GM12878 (cell line): ENCODE measurements at regions not wholly inside any gene's neighbourhood (a gene's known extent, or its start where the extent isn't known, plus 50 kb on each side); places are given as distances from the start of the nearest gene placed in this dataset.

Source experiments
- ATAC-seq: fragments of 200-7000 bp; cut with Tn5 transposase; 3 replicates; pipeline ENCODE4 v1.9.1; 2020; ENCODE audit warnings: mild to moderate bottlenecking, moderate library complexity
- BruUV-seq: library from RNA; stranded (reverse); fragments of 400-500 nt; replicated peaks from 2 replicates; lab custom pipeline; 2021; lab: Mats Ljungman, UMichigan
- CTCF ChIA-PET: fragments of 300-600 bp; sonication (Branson Sonifier 250); formaldehyde crosslinking; extraction: SDS; loops from one replicate; lab custom pipeline; 2021; ENCODE audit warnings: inconsistent platforms; lab: Yijun Ruan, JAX
- POLR2A ChIA-PET: fragments of 350-600 bp; formaldehyde crosslinking; extraction: SDS; loops from one replicate; lab custom pipeline; 2021; ENCODE audit warnings: inconsistent platforms; lab: Charles Lee
- RAD21 ChIA-PET: fragments of 300-600 bp; sonication (Branson Sonifier 250); formaldehyde crosslinking; loops from one replicate; lab custom pipeline; 2023; ENCODE audit warnings: antibody characterized with exemption; ENCODE audit not compliant: unreplicated experiment; lab: Charles Lee
- SMC1A ChIA-PET: fragments of 300-600 bp; sonication (Branson Sonifier 250); formaldehyde crosslinking; loops from one replicate; lab custom pipeline; 2023; ENCODE audit not compliant: unreplicated experiment, uncharacterized antibody; lab: Charles Lee
- DNase-seq: peaks from one replicate; pipeline ENCODE4 v3.0.0-alpha.2; 2011; ENCODE audit warnings: low read depth, low spot score
- FAIRE-seq: peaks from 3 replicates; lab custom pipeline; 2011; peaks lifted over from hg19 to GRCh38; lab: Jason Lieb, UNC
- H2AFZ ChIP-seq: 2 replicates; pipeline ENCODE4 v1.6.0; 2011; ENCODE audit warnings: low read depth, low read length, control low read depth; ENCODE audit not compliant: control insufficient read depth
- H3K27ac ChIP-seq: 2 replicates; pipeline ENCODE4 v1.5.1; 2011; ENCODE audit warnings: control low read depth; ENCODE audit not compliant: control insufficient read depth, insufficient read depth
- H3K27me3 ChIP-seq, 2 experiments: replicated peaks in 1 of 2; 2 replicates each; pipeline versions ENCODE4 v1.6.0 to v1.6.1; 2011; ENCODE audit warnings: low read length in 1 of 2; ENCODE audit not compliant: control insufficient read depth in 2 of 2, insufficient read depth in 2 of 2
- H3K36me3 ChIP-seq, 2 experiments: 2 replicates each; pipeline ENCODE4 v1.5.1; 2011; ENCODE audit warnings: low read length in 1 of 2; ENCODE audit not compliant: control insufficient read depth in 2 of 2, insufficient read depth in 2 of 2
- H3K4me1 ChIP-seq: 2 replicates; pipeline ENCODE4 v1.6.1; 2011; ENCODE audit warnings: mild to moderate bottlenecking, low read length, moderate library complexity, mixed read lengths; ENCODE audit not compliant: control insufficient read depth, insufficient read depth
- H3K4me2 ChIP-seq: 2 replicates; pipeline ENCODE4 v1.6.0; 2011; ENCODE audit warnings: control low read depth; ENCODE audit not compliant: control insufficient read depth, insufficient read depth
- H3K4me3 ChIP-seq: fragments of 200-600 bp; sonication (generic); 2 replicates; pipeline ENCODE4 v1.5.1; 2016
- H3K79me2 ChIP-seq: 2 replicates; pipeline ENCODE4 v1.6.0; 2011; ENCODE audit warnings: low read length; ENCODE audit not compliant: control insufficient read depth, insufficient read depth
- H3K9ac ChIP-seq: 2 replicates; pipeline ENCODE4 v1.8.0; 2011; ENCODE audit warnings: low read length, control low read depth, mixed read lengths; ENCODE audit not compliant: control insufficient read depth, insufficient read depth
- H3K9me3 ChIP-seq: replicated peaks from 3 replicates; pipeline ENCODE4 v1.5.1; 2011; ENCODE audit warnings: mild to moderate bottlenecking, low read length; ENCODE audit not compliant: control insufficient read depth, insufficient read depth
- H4K20me1 ChIP-seq: 2 replicates; pipeline ENCODE4 v1.6.0; 2011; ENCODE audit not compliant: control insufficient read depth, insufficient read depth
- ASH2L ChIP-seq: fragments of 300-600, 200-600 bp; sonication (generic); IDR thresholded peaks from 2 replicates; pipeline ENCODE4 v1.6.1; 2017; ENCODE audit warnings: low read depth, mild to moderate bottlenecking, borderline replicate concordance
- CREB1 ChIP-seq: IDR thresholded peaks from 2 replicates; pipeline ENCODE4 v1.6.1; 2012; ENCODE audit warnings: low read depth, mild to moderate bottlenecking, inconsistent platforms
- E2F4 ChIP-seq: IDR thresholded peaks from 2 replicates; pipeline ENCODE4 v1.6.1; 2012; ENCODE audit warnings: low read depth, low read length, improper control_type of control experiment
- ETV6 ChIP-seq, 2 experiments: fragments of 450-650 bp in 1 of 2; IDR thresholded peaks in 1 of 2; conservative IDR thresholded peaks in 1 of 2; 2 replicates each; pipeline ENCODE4 v1.6.1; 2014; ENCODE audit warnings: antibody characterized with exemption in 1 of 2, borderline replicate concordance in 1 of 2, low read depth in 1 of 2, mild to moderate bottlenecking in 1 of 2, moderate library complexity in 1 of 2
- IKZF1 ChIP-seq: fragments of 450-650 bp; conservative IDR thresholded peaks from 2 replicates; pipeline ENCODE4 v1.6.1; 2017; ENCODE audit warnings: antibody characterized with exemption, mild to moderate bottlenecking
- KAT2A ChIP-seq: conservative IDR thresholded peaks from 2 replicates; pipeline ENCODE4 v1.6.1; 2011; ENCODE audit warnings: low read depth, low read length; ENCODE audit not compliant: control insufficient read depth
- KDM1A ChIP-seq: fragments of 200-600 bp; sonication (generic); IDR thresholded peaks from 2 replicates; pipeline ENCODE4 v1.6.1; 2016; ENCODE audit warnings: borderline replicate concordance
- MEF2A ChIP-seq: IDR thresholded peaks from 2 replicates; pipeline ENCODE4 v1.6.1; 2011; ENCODE audit warnings: low read depth, mild to moderate bottlenecking, low read length, moderate library complexity; ENCODE audit not compliant: insufficient read depth
- NFXL1 ChIP-seq: fragments of 450-650 bp; IDR thresholded peaks from 2 replicates; pipeline ENCODE4 v1.6.1; 2017; ENCODE audit warnings: antibody characterized with exemption, mild to moderate bottlenecking, borderline replicate concordance
- NR2C1 ChIP-seq: fragments of 450-650 bp; IDR thresholded peaks from 2 replicates; pipeline ENCODE4 v1.6.1; 2017; ENCODE audit warnings: antibody characterized with exemption, mild to moderate bottlenecking, moderate library complexity
- RAD51 ChIP-seq: fragments of 450-650 bp; IDR thresholded peaks from 2 replicates; pipeline ENCODE4 v1.6.1; 2016; ENCODE audit warnings: moderate library complexity, mild to moderate bottlenecking, inconsistent platforms
- RELB ChIP-seq: fragments of 450-650 bp; IDR thresholded peaks from 2 replicates; pipeline ENCODE4 v1.6.1; 2017; ENCODE audit warnings: low read depth, mild to moderate bottlenecking, moderate library complexity
- SIN3A ChIP-seq: IDR thresholded peaks from 2 replicates; pipeline ENCODE4 v1.6.1; 2012; ENCODE audit warnings: low read depth, low read length, improper control_type of control experiment
- SMAD5 ChIP-seq: IDR thresholded peaks from 2 replicates; pipeline ENCODE4 v1.6.1; 2016; ENCODE audit warnings: antibody characterized with exemption, low read depth
- SMC3 ChIP-seq: IDR thresholded peaks from 2 replicates; pipeline ENCODE4 v1.6.1; 2011; ENCODE audit warnings: low read length, improper control_type of control experiment, borderline replicate concordance
- SUPT20H ChIP-seq: IDR thresholded peaks from 2 replicates; pipeline ENCODE4 v1.6.1; 2011; ENCODE audit warnings: low read depth, mild to moderate bottlenecking, low read length, moderate library complexity, borderline replicate concordance; ENCODE audit not compliant: control insufficient read depth
- TCF7 ChIP-seq: IDR thresholded peaks from 2 replicates; pipeline ENCODE4 v1.6.1; 2014; ENCODE audit warnings: antibody characterized with exemption, borderline replicate concordance
- ZBTB11 ChIP-seq: fragments of 450-650 bp; formaldehyde crosslinking; IDR thresholded peaks from 2 replicates; pipeline ENCODE4 v1.5.0; 2022; ENCODE audit warnings: mild to moderate bottlenecking, missing genetic modification characterization
- ZNF207 ChIP-seq: fragments of 450-650 bp; IDR thresholded peaks from 2 replicates; pipeline ENCODE4 v1.6.1; 2014; ENCODE audit warnings: antibody characterized with exemption, mild to moderate bottlenecking, borderline replicate concordance
- ZNF622 ChIP-seq: fragments of 450-650 bp; IDR thresholded peaks from 2 replicates; pipeline ENCODE4 v1.6.1; 2017; ENCODE audit warnings: mild to moderate bottlenecking, inconsistent platforms
- WGBS: methylation state at CpG from one replicate; pipeline ENCODE4 v1.1.6; 2016; ENCODE audit warnings: low lambda C conversion rate; ENCODE audit not compliant: insufficient replicate concordance, insufficient coverage; ENCODE audit errors: missing lambda C conversion rate; 5-methylcytosine and 5-hydroxymethylcytosine counted together
- in situ Hi-C: fragments of 300-500 bp; cut with MboI; formaldehyde crosslinking; loops from 9 replicates; pipeline ENCODE4 v1.14.3; 2018; ENCODE audit warnings: mixed read lengths
- intact Hi-C: fragments of 100-400 bp; cut with micrococcal nuclease; formaldehyde crosslinking; loops from one replicate; pipeline ENCODE4 v1.14.2; 2022; ENCODE audit not compliant: unreplicated experiment

DNA sequence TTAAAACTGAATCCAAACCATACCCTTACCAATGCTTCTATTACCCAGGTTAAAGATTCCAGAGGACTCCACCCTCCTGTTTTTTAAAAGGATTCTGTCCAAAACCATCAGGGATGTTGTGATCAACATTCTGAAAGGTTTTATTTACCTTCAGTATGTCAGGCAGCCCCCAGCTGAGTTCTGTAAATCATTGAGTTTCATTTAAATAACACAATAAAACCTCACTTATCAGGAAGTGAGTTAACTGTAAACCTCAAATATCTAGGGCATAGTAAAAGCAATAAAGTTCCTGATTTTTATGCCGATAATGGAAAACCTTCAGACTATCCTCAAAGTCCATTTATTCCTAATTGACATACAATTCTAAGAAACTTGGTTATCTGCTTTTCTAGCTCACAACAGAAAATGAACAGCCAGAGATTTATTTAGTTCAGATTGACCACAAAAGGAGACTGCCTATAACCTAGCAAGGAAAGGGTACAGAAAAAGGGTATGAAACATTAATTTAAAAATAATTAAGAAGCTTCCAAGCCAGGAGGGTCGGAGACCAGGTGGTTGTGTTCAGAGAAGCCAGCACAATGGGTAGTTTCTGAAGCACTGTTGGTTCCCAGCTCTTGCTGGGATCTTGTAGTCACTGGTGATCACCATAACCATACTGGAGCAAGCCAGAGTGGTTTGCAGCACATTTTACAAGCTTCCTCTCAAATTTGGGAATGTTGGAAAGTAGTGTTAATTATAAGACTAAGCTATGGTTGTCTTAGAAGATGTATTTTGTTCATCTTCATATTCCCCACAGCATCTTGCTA lies 336.4 kb upstream of the FMN2 start:
- DNase-seq (no peak), FAIRE-seq (no peak), ATAC-seq (no peak)
- no peak overlapping the region for H3K27ac ChIP-seq
- RAD21 ChIA-PET = no interaction called here
- BruUV-seq = no TSS peak
- CTCF ChIA-PET = no interaction called here
- TF ChIP-seq SMC3 = no peak
- TF ChIP-seq ZNF207 = no peak
- TF ChIP-seq MEF2A = no peak
- TF ChIP-seq CREB1 = no peak
- TF ChIP-seq IKZF1 = no peak
- TF ChIP-seq TCF7 = no peak
- no peak for TF ChIP-seq ZBTB11 (CRISPR knock-in tag)
- TF ChIP-seq ZNF622 = no peak
- TF ChIP-seq SMAD5 = no peak
- no peak for TF ChIP-seq E2F4
- TF ChIP-seq SUPT20H = no peak
- TF ChIP-seq SIN3A = no peak
- TF ChIP-seq KDM1A = no peak
- TF ChIP-seq ASH2L = no peak
- TF ChIP-seq NR2C1 = no peak
- no peak for TF ChIP-seq RELB
- no peak for TF ChIP-seq ETV6 (conservative IDR thresholded peaks at IDR 0.05 in 1 of 2, IDR thresholded peaks at IDR 0.05 in 1 of 2; ENCODE audit: borderline replicate concordance in 1 of 2, low read depth in 1 of 2)
- TF ChIP-seq KAT2A = no peak
- no peak for TF ChIP-seq RAD51
- no peak for TF ChIP-seq NFXL1
- H3K79me2 ChIP-seq = no peaks in the 10 kb centered on the region
- H2AFZ ChIP-seq = no peak overlapping the region
- H3K4me3 ChIP-seq = no peak overlapping the region
- POLR2A ChIA-PET = no interaction called here
- H3K27me3 ChIP-seq = no peaks in the 10 kb centered on the region
- no peaks in the 10 kb centered on the region for H4K20me1 ChIP-seq
- H3K36me3 ChIP-seq = no peaks in the 10 kb centered on the region
- in situ Hi-C loops = no loop called here
- H3K4me1 ChIP-seq = no peaks in the 10 kb centered on the region
- 0% methylated on average over 2 of the region's 2 CpGs for WGBS
- H3K9me3 ChIP-seq = no peaks in the 10 kb centered on the region
- H3K4me2 ChIP-seq = no peak overlapping the region
- intact Hi-C loops = no loop called here
- SMC1A ChIA-PET = no interaction called here
- H3K9ac ChIP-seq = no peak overlapping the region
